ENCODE measurements at regions not wholly inside any gene's neighbourhood (a gene's known extent, or its start where the extent isn't known, plus 50 kb on each side); places are given as distances from the start of the nearest gene placed in this dataset.

DNA sequence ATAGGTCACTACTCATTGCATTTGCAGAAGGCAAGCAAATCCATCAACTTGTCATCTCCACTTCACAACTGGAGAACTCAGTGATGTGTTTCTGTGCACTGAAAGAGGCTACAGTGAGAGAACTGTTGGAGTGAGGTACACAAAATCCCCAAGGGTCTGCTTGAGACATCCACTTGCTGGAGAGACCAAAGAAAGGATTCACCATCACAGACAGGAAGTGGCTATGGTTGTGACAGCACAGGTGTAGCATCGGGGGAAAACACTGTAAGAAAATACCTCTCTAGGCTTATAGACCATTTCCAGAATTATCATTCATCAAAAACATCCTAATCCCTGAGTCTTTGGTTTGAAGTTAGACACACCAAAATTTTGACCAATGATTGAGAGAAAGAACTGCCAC is 201.3 kb upstream of the OR4E1 start:
- ChIA-PET CTCF (no interaction called here), POLR2A (ENCODE audit: unreplicated experiment) (no interaction called here)
- TF ChIP-seq, protein P1, sequence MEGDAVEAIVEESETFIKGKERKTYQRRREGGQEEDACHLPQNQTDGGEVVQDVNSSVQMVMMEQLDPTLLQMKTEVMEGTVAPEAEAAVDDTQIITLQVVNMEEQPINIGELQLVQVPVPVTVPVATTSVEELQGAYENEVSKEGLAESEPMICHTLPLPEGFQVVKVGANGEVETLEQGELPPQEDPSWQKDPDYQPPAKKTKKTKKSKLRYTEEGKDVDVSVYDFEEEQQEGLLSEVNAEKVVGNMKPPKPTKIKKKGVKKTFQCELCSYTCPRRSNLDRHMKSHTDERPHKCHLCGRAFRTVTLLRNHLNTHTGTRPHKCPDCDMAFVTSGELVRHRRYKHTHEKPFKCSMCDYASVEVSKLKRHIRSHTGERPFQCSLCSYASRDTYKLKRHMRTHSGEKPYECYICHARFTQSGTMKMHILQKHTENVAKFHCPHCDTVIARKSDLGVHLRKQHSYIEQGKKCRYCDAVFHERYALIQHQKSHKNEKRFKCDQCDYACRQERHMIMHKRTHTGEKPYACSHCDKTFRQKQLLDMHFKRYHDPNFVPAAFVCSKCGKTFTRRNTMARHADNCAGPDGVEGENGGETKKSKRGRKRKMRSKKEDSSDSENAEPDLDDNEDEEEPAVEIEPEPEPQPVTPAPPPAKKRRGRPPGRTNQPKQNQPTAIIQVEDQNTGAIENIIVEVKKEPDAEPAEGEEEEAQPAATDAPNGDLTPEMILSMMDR (conservative IDR thresholded peaks at IDR 0.05; ENCODE audit: low read depth, low read length): no peak
- TF ChIP-seq EZH2phosphoT487 (IDR thresholded peaks at IDR 0.05; ENCODE audit: borderline replicate concordance, low read length): no peak
- ATAC-seq (no peak), DNase-seq (no peak)
- Histone ChIP-seq H3K4me2 (ENCODE audit: low read length) (no peak overlapping the region), H3K9me3 (ENCODE audit: low read length) (no peaks in the 10 kb centered on the region), H3K4me1 (ENCODE audit: insufficient read depth, low read length) (no peaks in the 10 kb centered on the region), H3K9ac (ENCODE audit: low read length) (no peak overlapping the region), H3K27ac (ENCODE audit: low read length) (no peak overlapping the region), H2AFZ (ENCODE audit: low read length) (no peak overlapping the region), H4K20me1 (ENCODE audit: low read length) (no peaks in the 10 kb centered on the region), H3K27me3 (ENCODE audit: low read length) (peaks cover 56% of the 10 kb centered on the region), H3K4me3 (ENCODE audit: low read length) (no peak overlapping the region), H3F3A (ENCODE audit: low read length, unreplicated experiment) (no peaks in the 10 kb centered on the region), H3K9me2 (replicated peaks; ENCODE audit: low read length) (no peaks in the 10 kb centered on the region), H3K79me2 (ENCODE audit: low read length) (no peaks in the 10 kb centered on the region), H3K36me3 (ENCODE audit: low read depth, low read length) (no peaks in the 10 kb centered on the region)
- intact Hi-C loops (cut with micrococcal nuclease): no loop called here
- no TSS peak for BruUV-seq (replicated peaks)

DNA sequence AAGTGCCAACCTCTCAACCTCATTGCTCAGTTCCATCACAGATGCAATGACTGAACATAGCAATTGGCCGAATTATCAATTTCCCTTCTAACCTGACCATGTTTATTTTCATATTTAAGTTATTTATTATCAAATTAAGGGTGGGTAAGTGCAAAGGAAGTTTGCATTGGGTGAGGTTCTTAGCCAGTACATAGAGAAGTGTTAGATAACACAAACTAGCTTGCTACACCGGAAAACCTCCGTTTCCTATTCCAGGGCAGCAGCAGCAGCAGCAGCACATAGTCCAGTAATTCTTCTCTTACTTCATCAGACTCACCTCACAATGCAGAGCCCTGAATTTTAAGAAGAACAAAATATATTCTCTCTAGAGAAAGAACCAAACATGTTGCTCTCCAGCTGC is 200.5 kb upstream of the OR4E1 start:
- TF ChIP-seq, protein P1 (conservative IDR thresholded peaks at IDR 0.05; ENCODE audit: low read depth, low read length): no peak
- TF ChIP-seq EZH2phosphoT487 (IDR thresholded peaks at IDR 0.05; ENCODE audit: borderline replicate concordance, low read length): no peak
- TF ChIP-seq EZH2 (IDR thresholded peaks at IDR 0.05; ENCODE audit: low read length, unreplicated experiment): no peak
- BruUV-seq (replicated peaks): no TSS peak
- Histone ChIP-seq H3K4me3 (ENCODE audit: low read length) (no peak overlapping the region), H3K79me2 (ENCODE audit: low read length) (no peaks in the 10 kb centered on the region), H3K4me1 (ENCODE audit: insufficient read depth, low read length) (no peaks in the 10 kb centered on the region), H3K27me3 (ENCODE audit: low read length) (peaks cover 56% of the 10 kb centered on the region), H2AFZ (ENCODE audit: low read length) (no peak overlapping the region), H3K27ac (ENCODE audit: low read length) (no peak overlapping the region), H3F3A (ENCODE audit: low read length, unreplicated experiment) (no peaks in the 10 kb centered on the region), H3K36me3 (ENCODE audit: low read depth, low read length) (no peaks in the 10 kb centered on the region), H3K9me2 (replicated peaks; ENCODE audit: low read length) (no peaks in the 10 kb centered on the region), H3K9me3 (ENCODE audit: low read length) (no peaks in the 10 kb centered on the region), H4K20me1 (ENCODE audit: low read length) (no peaks in the 10 kb centered on the region), H3K4me2 (ENCODE audit: low read length) (no peak overlapping the region), H3K9ac (ENCODE audit: low read length) (no peak overlapping the region)
- DNase-seq (no peak), ATAC-seq (no peak)
- ChIA-PET CTCF (no interaction called here), POLR2A (ENCODE audit: unreplicated experiment) (no interaction called here)
- intact Hi-C loops (cut with micrococcal nuclease): no loop called here

DNA sequence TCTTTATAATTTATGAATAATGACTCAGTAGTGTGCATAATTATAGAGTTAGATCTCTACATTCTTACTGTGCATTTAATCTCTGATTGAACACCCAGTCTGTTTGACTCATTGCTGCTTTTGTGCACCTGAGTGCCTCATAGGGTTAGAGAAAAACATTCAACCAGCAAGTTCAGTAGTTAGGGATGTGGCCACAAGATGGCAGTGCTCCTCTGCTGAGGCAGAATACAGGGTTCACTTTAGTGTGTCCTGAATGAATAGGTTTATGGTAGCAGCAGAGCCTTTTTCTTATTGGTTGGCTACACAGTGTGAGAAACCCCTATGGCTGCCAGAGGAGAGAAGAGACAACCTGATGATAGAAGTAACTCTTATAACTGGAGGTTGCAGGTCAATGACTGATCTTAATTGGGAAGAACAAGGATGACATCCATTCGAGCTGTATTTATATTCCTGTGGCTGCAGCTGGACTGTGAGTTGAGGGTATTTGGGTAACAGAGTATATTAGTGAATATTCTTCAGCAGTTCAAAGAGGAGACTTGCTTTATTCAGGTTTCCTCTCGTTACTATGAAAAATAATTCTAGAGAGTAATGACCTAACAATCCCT is 194.9 kb upstream of the OR4E1 start:
- peak; percentile 78 for DNase-seq
- no peaks in the 10 kb centered on the region for H3K36me3 ChIP-seq (ENCODE audit: low read depth, low read length)
- no peaks in the 10 kb centered on the region for H4K20me1 ChIP-seq (ENCODE audit: low read length)
- peaks cover 16% of the 10 kb centered on the region for H3K27me3 ChIP-seq (ENCODE audit: low read length)
- no peaks in the 10 kb centered on the region for H3K79me2 ChIP-seq (ENCODE audit: low read length)
- no peak overlapping the region for H3K4me2 ChIP-seq (ENCODE audit: low read length)
- H3K9me3 ChIP-seq (ENCODE audit: low read length): no peaks in the 10 kb centered on the region
- ChIA-PET POLR2A (ENCODE audit: unreplicated experiment) (no interaction called here), CTCF (no interaction called here)
- H3K27ac ChIP-seq (ENCODE audit: low read length): no peak overlapping the region
- peak; percentile 88 for ATAC-seq
- no peak overlapping the region for H3K4me3 ChIP-seq (ENCODE audit: low read length)
- TF ChIP-seq EZH2phosphoT487 (IDR thresholded peaks at IDR 0.05; ENCODE audit: borderline replicate concordance, low read length): no peak
- TF ChIP-seq, protein P1 (conservative IDR thresholded peaks at IDR 0.05; ENCODE audit: low read depth, low read length): peak; percentile 82
- TF ChIP-seq EZH2 (IDR thresholded peaks at IDR 0.05; ENCODE audit: low read length, unreplicated experiment): no peak
- intact Hi-C loops (cut with micrococcal nuclease): loop anchor here (1.0 kb wide), 1 partner anchor 65 kb away; no protein-coding TSS in a partner anchor
- no TSS peak for BruUV-seq (replicated peaks)
- no peaks in the 10 kb centered on the region for H3F3A ChIP-seq (ENCODE audit: low read length, unreplicated experiment)
- H3K9me2 ChIP-seq (replicated peaks; ENCODE audit: low read length): no peaks in the 10 kb centered on the region
- no peaks in the 10 kb centered on the region for H3K4me1 ChIP-seq (ENCODE audit: insufficient read depth, low read length)
- no peak overlapping the region for H2AFZ ChIP-seq (ENCODE audit: low read length)
- H3K9ac ChIP-seq (ENCODE audit: low read length): no peak overlapping the region
